GM12874 (cell line): ENCODE measurements at regions not wholly inside any gene's neighbourhood (a gene's known extent, or its start where the extent isn't known, plus 50 kb on each side); places are given as distances from the start of the nearest gene placed in this dataset.

ENCODE experiments used
- TF ChIP-seq, protein P1 (sequence below): IDR thresholded peaks from 2 replicates; pipeline ENCODE4 v1.5.1; 2011; ENCODE audit warnings: low read depth, mild to moderate bottlenecking, control low read depth, low read length, moderate library complexity; ENCODE audit not compliant: insufficient read depth

DNA sequence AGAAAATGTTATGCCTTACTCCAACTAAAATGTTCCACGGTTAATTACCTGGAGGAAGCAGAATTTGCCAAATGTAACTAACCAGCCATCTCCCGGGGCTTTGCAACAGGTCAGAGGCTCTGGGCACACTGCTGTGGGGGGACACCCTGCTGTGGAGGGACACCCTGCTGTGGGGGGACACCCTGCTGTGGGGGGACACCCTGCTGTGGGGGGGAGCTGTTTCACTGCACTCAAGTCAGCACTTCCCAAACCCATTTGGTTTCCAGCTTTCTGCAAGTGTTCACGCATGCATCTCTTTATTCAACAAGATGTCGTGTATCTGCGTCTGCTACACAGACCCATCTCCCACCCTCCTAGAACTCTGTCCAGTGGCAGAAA lies 239.5 kb downstream of the C16orf95 start:
- TF ChIP-seq, protein P1, sequence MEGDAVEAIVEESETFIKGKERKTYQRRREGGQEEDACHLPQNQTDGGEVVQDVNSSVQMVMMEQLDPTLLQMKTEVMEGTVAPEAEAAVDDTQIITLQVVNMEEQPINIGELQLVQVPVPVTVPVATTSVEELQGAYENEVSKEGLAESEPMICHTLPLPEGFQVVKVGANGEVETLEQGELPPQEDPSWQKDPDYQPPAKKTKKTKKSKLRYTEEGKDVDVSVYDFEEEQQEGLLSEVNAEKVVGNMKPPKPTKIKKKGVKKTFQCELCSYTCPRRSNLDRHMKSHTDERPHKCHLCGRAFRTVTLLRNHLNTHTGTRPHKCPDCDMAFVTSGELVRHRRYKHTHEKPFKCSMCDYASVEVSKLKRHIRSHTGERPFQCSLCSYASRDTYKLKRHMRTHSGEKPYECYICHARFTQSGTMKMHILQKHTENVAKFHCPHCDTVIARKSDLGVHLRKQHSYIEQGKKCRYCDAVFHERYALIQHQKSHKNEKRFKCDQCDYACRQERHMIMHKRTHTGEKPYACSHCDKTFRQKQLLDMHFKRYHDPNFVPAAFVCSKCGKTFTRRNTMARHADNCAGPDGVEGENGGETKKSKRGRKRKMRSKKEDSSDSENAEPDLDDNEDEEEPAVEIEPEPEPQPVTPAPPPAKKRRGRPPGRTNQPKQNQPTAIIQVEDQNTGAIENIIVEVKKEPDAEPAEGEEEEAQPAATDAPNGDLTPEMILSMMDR: no peak

DNA sequence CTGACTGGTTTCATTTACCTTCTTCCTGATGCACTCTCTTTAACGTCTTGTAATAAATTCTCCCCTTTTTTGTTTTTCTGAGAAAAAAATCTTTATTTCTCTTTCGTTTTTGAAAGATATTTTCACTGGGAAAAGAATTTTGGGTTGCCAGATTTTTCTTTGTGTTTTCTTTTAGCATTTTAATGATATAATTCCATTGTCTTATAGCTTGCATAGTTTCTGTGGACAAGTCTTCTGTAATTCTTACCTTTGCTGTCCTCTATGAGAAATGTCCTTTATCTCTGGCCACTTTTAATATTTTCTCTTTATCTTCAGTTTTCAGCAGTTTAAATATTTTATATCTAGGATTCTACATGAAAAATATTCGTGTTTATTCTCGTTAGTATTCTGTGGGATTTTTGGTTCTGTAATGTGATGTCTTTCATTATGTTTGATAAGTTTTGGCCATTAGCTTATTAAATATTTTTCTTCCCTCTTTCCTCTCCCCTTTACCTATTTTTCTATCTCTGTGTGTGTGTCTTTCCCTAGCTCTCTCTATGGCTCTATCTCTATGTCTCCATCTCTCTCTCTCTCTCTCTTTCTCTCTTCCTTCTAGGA lies 236.5 kb downstream of the C16orf95 start:
- TF ChIP-seq, protein P1: no peak

DNA sequence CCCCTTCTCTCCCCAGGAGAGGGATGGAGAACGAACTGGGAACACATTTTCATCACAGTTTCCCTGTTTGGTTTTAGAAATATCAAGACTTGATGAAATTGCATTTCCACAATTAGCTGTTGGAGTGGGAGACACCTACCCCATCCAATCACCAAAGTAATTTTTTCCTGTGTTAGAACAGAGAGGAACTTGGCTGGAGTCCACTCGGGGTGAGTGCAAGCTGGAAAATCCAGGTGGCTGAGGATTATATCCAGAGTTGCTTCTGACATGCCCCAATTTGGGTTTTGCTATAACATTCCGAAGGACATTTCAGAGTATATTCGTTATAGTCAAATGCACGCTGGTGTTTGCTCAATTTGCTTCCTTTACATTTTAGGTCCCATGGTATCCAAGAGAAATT lies 231.8 kb downstream of the C16orf95 start:
- TF ChIP-seq, protein P1: no peak

DNA sequence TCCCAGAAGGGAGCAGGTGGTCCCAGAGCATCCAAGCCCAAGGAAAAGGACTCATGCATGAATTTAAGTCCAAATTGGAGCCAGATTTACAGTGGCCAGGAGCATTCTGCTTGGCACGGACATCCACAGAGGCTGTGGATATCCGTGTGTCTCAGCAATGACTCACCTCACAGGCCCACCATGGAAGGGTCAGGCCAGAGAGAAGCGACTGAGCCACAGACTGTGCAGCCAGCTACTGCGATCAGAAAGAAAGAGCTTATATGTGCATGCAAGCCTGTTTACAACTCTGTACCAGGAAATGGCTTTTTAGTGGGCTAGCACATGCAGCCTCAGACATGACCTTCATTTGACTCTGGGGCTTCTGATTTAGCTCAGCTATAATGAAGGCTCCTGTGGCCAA lies 231.0 kb downstream of the C16orf95 start:
- TF ChIP-seq, protein P1: no peak

DNA sequence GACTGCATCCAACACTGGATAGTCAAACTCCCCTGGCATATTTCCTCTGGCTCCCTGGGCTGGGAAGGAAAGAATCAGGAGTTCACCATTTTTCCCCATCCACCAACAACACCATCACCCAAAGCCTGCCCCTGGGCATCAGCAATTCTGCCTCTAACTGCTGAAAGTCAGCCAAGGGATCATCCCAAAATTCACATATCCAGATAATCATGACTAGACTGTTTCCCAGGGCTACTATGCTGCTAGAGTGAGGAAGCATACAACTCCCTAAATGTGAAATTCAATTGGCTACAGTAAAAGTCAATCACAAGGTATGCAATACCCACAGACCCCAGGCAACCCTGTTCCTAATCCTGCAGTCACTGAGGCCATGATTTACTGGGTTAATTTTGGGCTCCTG lies 230.6 kb downstream of the C16orf95 start:
- TF ChIP-seq, protein P1: no peak

DNA sequence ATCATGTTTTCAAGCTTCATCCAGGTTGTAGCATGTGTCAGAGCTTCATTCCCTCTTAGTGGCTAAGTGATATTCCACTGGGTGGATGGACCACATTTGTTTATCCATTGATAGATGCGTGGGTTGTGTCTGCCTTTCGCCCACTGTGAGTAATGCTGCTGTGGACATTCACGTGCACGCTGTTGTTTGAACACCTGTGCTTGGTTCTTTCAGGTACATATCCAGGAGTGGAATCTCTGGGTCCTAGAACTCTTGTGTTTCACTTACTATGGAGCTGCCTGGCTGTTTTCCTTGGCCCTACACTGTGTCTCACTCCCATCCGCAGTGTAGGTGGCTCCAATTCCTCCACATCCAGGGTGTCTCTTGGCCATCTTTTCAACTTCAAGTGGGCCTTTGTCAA lies 224.2 kb downstream of the C16orf95 start:
- TF ChIP-seq, protein P1: no peak

DNA sequence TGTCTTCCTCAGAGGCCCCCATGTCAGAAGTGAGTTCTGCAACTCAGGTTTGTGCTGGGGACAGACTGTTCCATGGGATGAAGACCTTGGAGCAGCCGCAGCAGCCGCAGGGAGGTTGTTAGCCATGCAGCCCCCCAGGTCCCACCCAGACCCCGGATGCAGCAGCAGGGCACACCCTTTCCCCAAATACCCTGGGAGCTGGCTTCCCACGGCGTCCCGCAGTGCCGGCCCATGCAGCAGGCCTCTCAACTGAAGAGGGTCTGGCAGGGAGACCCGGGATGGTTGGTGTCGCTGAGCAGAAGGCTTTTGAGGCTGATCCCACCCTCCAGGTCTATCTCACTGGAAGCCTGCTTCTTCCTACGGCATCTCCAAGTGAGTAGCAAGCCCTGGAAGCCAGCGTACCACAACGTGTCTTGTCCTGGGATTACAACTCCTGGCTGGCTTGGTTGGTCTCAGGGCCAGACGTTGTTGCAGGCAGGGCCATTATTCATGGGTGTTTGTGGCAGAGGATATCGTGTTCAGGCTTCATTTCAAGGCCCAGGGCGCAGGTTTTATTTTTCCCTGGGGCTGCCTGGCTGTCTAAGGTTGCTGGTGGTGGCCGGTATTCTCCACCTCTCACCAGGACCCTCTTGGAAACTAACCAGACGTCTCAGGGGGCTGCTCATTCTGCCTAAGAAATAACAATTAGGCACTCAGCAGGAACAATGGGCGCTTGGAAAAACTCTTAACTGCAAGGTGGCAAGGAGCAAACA lies 223.2 kb downstream of the C16orf95 start:
- TF ChIP-seq, protein P1: no peak
